IPS-18c (cell line): ENCODE measurements at regions not wholly inside any gene's neighbourhood (a gene's known extent, or its start where the extent isn't known, plus 50 kb on each side); places are given as distances from the start of the nearest gene placed in this dataset.

Experiments
- H3K4me3 ChIP-seq: 2 replicates; pipeline ENCODE4 v1.7.0; 2013; ENCODE audit warnings: low read depth, mild to moderate bottlenecking, low read length, moderate library complexity; ENCODE audit not compliant: insufficient read depth
- H3K9me3 ChIP-seq: one replicate; pipeline ENCODE4 v1.6.1; 2013; ENCODE audit warnings: mild to moderate bottlenecking, low read length, moderate library complexity; ENCODE audit not compliant: control insufficient read depth, insufficient read depth

- H3K9me3 ChIP-seq = no peaks in the 10 kb centered on the region
- no peak overlapping the region for H3K4me3 ChIP-seq
Observed at GRCh38 chr1:209509039-209509438, 74.5 kb upstream of the CAMK1G start.

DNA sequence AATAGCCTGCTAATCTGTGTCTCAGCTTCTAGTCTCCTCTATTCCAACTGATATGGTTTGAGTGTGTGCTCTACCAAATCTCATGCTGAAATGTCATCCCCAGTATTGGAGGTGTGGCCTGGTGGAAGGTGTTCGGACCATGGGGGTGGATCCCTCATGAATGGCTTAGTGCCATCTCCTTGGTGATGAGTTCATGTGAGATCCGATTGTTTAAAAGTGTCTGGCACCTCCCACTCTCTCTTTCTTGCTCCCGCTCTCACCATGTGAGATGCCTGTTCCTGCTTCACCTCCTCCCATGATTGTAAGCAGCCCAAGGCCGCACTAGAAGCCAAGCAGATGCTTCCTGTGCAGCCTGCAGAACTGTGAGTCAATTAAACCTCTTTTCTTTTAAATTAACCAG lies 73.5 kb upstream of the CAMK1G start:
- H3K9me3 ChIP-seq = no peaks in the 10 kb centered on the region
- no peak overlapping the region for H3K4me3 ChIP-seq

DNA sequence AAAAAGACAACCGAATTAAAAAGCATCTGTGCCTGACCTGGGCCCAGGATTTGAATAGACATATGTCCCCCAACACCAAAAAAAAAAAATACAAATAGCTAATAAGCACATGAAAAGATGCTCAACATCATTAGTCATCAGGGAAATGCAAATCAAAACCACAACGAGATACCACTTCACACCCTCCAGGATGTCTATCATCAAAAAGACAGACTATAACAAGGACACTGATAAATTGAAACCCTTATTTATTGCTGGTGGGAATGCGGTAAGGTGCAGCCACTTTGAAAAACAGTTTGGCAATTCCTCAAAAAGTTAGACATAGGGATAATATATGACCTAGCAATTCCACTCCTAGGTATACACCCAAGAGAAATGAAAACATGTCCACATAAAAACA lies 72.3 kb upstream of the CAMK1G start:
- H3K4me3 ChIP-seq = no peak overlapping the region

GRCh38 chr1:209512821-209513220 lies 70.7 kb upstream of the CAMK1G start:
- H3K9me3 ChIP-seq = no peaks in the 10 kb centered on the region

More for the DNA sequence above, 72.3 kb upstream of the CAMK1G start:
- no peaks in the 10 kb centered on the region for H3K9me3 ChIP-seq

DNA sequence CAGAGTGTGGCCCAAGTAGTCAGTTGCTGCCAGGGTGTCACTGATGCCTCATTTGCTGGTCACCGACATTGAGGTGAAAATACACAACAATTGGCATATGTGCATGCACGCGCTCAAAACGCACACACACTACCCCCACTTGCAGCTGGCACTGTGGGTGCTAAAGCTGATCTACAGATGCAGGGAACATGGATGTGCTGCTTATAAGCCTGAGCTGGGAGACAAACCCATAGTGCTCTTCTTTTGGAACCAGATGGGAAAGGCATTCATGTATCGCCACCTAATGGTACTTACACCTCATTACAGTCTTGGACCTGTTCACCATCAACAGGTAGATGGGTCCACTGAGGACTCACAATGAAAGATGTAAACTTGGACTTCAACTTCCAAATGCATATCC lies 70.3 kb upstream of the CAMK1G start:
- Histone ChIP-seq H3K9me3 (no peaks in the 10 kb centered on the region), H3K4me3 (no peak overlapping the region)

More at GRCh38 chr1:209512821-209513220, 70.7 kb upstream of the CAMK1G start:
- H3K4me3 ChIP-seq = no peak overlapping the region

- Histone ChIP-seq H3K4me3 (no peak overlapping the region), H3K9me3 (no peaks in the 10 kb centered on the region)
Observed at GRCh38 chr1:209516771-209517680, 66.5 kb upstream of the CAMK1G start.

DNA sequence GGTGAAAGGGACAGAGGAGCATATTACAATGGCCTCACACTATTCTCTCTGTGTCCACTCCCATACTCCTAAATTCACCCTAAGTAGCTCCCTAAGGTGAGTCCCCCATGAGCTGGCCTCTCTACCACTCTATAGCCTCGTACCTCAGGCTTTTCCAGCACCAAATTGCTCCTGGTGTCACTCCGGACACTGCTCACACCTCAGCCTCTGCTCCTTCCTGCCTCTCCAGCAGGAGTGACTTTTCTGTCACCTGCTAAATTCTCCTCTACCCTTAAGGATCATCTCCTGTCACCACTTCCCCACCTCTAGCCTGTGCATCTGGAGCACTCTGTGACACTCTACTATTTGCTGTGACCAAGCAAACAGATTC lies 65.8 kb upstream of the CAMK1G start:
- no peak overlapping the region for H3K4me3 ChIP-seq
- H3K9me3 ChIP-seq = no peaks in the 10 kb centered on the region

DNA sequence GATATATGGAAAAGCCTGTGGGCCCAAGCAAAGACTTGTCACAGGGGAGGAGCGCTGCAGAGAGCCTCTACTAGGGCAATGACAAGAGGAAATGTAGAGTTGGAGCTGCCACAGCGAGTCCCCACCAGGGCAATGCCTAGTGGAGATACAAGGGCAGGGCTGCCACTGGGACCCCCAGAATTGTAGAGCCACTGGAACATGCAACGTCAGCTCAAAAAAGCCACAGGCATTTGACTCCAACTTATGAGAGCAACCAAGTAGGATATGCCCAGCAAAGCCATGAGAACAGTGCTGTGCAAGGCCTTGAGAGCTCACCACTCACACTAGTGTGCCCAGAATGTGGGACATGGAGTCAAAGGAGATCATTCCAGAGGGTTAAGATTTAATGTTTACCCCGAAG lies 63.7 kb upstream of the CAMK1G start:
- Histone ChIP-seq H3K4me3 (no peak overlapping the region), H3K9me3 (no peaks in the 10 kb centered on the region)

GRCh38 chr1:209522826-209523225 lies 60.7 kb upstream of the CAMK1G start:
- Histone ChIP-seq H3K4me3 (no peak overlapping the region), H3K9me3 (no peaks in the 10 kb centered on the region)

- Histone ChIP-seq H3K9me3 (no peaks in the 10 kb centered on the region), H3K4me3 (no peak overlapping the region)
Observed at GRCh38 chr1:209526137-209526536, 57.4 kb upstream of the CAMK1G start.

- H3K4me3 ChIP-seq = no peak overlapping the region
- no peaks in the 10 kb centered on the region for H3K9me3 ChIP-seq
Observed at GRCh38 chr1:209527372-209527771, 56.1 kb upstream of the CAMK1G start.

DNA sequence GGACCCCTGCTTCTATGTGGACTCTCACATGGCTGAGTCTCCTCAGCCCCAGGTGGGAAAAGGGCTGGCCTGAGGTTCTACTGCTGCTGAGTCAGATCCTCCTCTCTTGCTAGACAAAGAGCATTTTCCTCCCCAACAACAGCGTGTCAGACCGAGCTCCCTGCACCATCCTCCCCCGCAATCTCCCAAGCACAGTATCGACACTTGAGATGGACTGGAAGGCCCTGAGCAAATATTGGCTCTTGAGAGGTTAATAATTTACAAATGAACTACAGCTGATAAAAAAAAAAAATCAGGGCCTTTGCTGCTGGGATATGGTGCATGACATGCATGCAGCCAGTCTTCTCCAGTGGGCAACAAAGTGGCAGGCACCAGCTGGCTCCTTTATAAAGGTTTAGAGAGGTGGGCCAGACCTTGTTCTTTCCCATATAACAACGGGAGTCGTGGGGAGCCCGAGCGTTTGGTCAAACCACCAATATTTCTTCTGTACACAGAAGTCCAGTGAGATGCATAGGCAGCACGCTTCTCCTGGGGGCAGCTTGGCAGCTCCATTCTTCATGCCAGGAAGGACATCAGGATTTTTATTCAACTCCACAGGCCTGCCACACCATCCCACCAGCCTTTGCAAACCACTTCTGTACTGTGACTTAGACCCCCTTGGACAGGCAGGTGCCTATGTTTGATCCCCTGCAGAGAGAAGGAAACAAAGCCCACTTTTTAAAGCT lies 55.4 kb upstream of the CAMK1G start:
- no peaks in the 10 kb centered on the region for H3K9me3 ChIP-seq
- no peak overlapping the region for H3K4me3 ChIP-seq

DNA sequence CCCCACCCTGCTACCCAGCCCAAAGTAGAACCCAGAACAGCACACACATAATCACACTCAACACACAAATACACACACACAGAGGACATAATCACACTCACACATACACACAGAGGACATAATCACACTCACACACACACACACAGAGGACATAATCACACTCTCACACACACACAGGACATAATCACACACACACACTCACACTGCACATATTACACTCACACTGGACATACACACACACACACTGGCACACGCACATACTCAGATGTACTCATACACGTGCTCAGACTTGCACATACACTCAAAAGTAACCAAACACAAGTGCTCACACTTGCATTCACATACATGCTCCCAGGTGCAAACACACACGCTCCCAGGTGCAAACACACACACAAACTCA lies 54.3 kb upstream of the CAMK1G start:
- no peaks in the 10 kb centered on the region for H3K9me3 ChIP-seq
- no peak overlapping the region for H3K4me3 ChIP-seq

GRCh38 chr1:209531006-209531405 lies 52.5 kb upstream of the CAMK1G start:
- Histone ChIP-seq H3K9me3 (no peaks in the 10 kb centered on the region), H3K4me3 (no peak overlapping the region)

DNA sequence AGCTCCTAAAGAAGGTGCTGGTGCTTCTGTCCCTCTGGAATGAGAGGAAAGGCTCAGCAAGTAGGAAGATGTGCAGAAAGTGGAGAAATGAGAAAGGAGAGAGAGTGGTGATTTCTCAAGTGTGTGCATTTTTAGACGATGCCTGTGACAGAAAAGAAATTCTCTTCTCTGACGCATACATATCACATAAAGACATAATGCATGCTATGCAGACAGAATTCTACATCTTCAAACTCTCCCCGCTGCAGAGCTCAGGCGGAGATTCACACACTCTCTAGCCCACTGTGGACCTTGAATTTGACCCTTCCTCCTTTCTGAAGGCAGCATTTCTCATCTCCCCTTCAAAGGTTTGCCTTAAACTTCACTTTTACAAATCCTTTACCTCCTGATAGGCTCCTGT lies 52.0 kb upstream of the CAMK1G start:
- Histone ChIP-seq H3K4me3 (no peak overlapping the region), H3K9me3 (no peaks in the 10 kb centered on the region)
